Activated naive CD8-positive, alpha-beta T cell treated with anti-CD3 and anti-CD28 coated beads, Interleukin-2, amount 10 ng/mL, durations not matched to agents 7 days and 5 days (primary cell): ENCODE measurements at regions not wholly inside any gene's neighbourhood (a gene's known extent, or its start where the extent isn't known, plus 50 kb on each side); places are given as distances from the start of the nearest gene placed in this dataset.
"Not testable (repeated sequence)": the region's sequence is repeated elsewhere in the genome, so short reads cannot be mapped to it uniquely, and the experiment has no call there.

Source experiments
- ATAC-seq: fragments of 150-1000 bp; cut with Tn5 transposase; one replicate; pipeline ENCODE4 v1.10.0; 2021; ENCODE audit warnings: low read depth, moderate library complexity
- POLR2A ChIA-PET: fragments of 350-600 bp; sonication (Branson Sonifier 250); formaldehyde crosslinking; loops from one replicate; lab custom pipeline; 2021; ENCODE audit warnings: antibody characterized with exemption; lab: Charles Lee
- DNase-seq: peaks from one replicate; pipeline ENCODE4 v3.0.0; 2021
- H3K27ac Mint-ChIP-seq: one replicate; pipeline ENCODE4 v1.8.0; 2022; ENCODE audit warnings: mild to moderate bottlenecking, mixed read lengths
- H3K27me3 Mint-ChIP-seq: one replicate; pipeline ENCODE4 v1.8.0; 2022; ENCODE audit warnings: mild to moderate bottlenecking, moderate library complexity, mixed read lengths
- H3K36me3 Mint-ChIP-seq: one replicate; pipeline ENCODE4 v1.8.0; 2021; ENCODE audit warnings: mild to moderate bottlenecking, mixed read lengths
- H3K4me1 Mint-ChIP-seq: one replicate; pipeline ENCODE4 v1.8.0; 2021; ENCODE audit warnings: mixed read lengths
- H3K4me3 Mint-ChIP-seq: one replicate; pipeline ENCODE4 v1.8.0; 2022; ENCODE audit warnings: mild to moderate bottlenecking, moderate library complexity, mixed read lengths
- H3K9me3 Mint-ChIP-seq: one replicate; pipeline ENCODE4 v1.8.0; 2021; ENCODE audit warnings: mixed read lengths

DNA sequence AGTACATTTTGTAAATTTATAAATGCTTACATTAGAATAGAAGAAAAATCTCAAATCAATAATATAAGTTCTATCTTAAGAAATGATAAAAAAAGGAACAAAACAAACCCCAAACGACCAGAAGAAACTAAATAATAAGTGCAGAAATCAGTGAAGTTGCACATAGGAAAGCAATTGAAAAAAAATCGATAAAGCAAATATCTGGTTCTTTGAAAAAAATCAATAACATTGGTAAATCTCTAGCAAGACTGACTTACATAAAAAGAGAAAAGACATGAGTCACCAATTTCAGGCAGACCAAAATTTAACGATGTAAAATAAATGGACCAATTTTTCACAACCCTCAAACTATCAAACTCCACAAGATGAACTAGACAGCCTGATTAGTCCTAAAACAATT lies 249.9 kb upstream of the HDAC4 start:
- H3K4me3 Mint-ChIP-seq = no peak overlapping the region
- H3K27ac Mint-ChIP-seq = no peak overlapping the region
- POLR2A ChIA-PET = no interaction called here
- DNase-seq = no peak
- H3K36me3 Mint-ChIP-seq = no peaks in the 10 kb centered on the region
- H3K4me1 Mint-ChIP-seq = no peaks in the 10 kb centered on the region
- no peak for ATAC-seq
- H3K27me3 Mint-ChIP-seq = peaks cover 12% of the 10 kb centered on the region
- no peaks in the 10 kb centered on the region for H3K9me3 Mint-ChIP-seq

DNA sequence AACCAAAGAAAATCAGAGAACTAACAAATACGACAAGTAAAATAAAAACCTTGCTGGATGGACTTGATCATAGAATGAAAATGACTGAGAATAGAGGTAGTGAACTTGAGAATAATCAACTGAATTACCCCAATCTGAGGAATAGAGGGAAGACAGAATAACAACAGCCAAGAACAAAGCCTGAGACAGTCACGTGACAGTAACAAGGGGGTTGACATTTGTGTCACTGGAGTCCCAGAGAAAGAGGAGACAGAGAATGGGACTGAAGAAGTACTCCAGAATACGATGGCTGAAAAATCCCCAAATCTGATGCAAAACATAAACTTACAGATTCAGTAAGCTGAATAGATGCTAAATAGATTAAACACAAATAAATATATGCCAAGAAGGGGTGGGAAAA lies 248.5 kb upstream of the HDAC4 start:
- no peak overlapping the region for H3K4me3 Mint-ChIP-seq
- DNase-seq (no peak), ATAC-seq (no peak)
- H3K9me3 Mint-ChIP-seq = no peaks in the 10 kb centered on the region
- H3K27ac Mint-ChIP-seq = no peak overlapping the region
- peaks cover 12% of the 10 kb centered on the region for H3K27me3 Mint-ChIP-seq
- H3K4me1 Mint-ChIP-seq = no peaks in the 10 kb centered on the region
- H3K36me3 Mint-ChIP-seq = no peaks in the 10 kb centered on the region
- POLR2A ChIA-PET = no interaction called here

DNA sequence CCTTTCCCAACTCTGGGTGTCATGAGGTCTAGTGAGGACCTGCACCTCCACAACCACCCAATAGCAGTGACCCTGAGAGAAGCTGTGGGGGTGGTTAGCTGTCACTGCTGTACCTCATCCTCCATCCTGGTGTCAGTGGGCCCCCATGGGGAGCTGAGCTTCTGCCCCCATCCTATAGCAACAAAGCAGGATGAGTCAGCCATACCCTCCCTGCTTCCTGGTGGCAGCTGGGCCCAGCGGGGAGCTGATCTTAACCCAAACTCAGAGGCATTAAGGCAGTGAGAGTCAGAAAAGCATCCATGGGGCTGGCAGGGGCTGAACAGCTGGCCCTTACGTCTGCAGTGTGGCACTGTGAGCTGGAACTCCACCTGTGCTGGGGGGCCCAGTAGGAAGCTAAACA lies 247.8 kb upstream of the HDAC4 start:
- Mint-ChIP-seq H3K4me1 (no peaks in the 10 kb centered on the region), H3K4me3 (no peak overlapping the region), H3K27ac (no peak overlapping the region), H3K36me3 (no peaks in the 10 kb centered on the region), H3K27me3 (peaks cover 12% of the 10 kb centered on the region), H3K9me3 (no peaks in the 10 kb centered on the region)
- DNase-seq = no peak
- ATAC-seq = no peak
- POLR2A ChIA-PET = no interaction called here

DNA sequence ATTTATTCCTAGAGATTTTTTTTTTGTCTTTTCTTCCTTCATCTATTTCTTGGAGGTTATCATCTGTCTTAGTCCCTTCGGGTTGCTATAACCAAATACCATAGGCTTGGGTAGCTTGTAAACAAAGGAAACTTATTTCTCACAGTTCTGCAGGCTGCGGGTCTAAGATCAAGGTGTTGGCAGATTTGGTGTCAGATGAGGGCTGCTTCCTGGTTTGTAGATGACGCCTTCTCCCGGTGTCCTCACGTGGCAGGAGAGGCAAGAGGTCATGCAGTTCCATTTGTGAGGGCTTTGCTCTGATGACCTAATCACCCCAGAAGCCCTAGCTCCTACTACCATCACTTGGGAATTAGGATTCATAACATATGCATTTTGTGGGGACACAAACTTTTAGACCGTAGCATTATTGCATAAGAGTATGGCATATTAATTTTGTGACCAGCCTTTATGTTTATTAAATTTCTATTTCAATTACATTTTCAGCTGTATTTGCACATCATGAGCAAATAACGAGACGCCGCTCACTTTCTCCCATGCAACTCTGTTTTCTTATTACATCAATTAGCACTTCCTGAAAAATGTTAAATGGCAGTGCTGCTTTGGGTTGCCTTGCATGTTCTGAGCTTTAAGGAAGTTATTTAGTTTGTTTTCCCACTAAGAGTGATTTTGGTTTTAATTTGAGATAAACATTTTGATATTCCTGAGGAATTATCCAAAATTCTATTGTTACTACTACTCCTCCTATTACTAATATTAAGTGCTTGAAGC lies 246.4 kb upstream of the HDAC4 start:
- Mint-ChIP-seq H3K36me3 (no peaks in the 10 kb centered on the region), H3K27ac (no peak overlapping the region), H3K4me3 (no peak overlapping the region), H3K9me3 (no peaks in the 10 kb centered on the region), H3K27me3 (peaks cover 12% of the 10 kb centered on the region), H3K4me1 (no peaks in the 10 kb centered on the region)
- ATAC-seq (no peak), DNase-seq (no peak)
- POLR2A ChIA-PET = no interaction called here

DNA sequence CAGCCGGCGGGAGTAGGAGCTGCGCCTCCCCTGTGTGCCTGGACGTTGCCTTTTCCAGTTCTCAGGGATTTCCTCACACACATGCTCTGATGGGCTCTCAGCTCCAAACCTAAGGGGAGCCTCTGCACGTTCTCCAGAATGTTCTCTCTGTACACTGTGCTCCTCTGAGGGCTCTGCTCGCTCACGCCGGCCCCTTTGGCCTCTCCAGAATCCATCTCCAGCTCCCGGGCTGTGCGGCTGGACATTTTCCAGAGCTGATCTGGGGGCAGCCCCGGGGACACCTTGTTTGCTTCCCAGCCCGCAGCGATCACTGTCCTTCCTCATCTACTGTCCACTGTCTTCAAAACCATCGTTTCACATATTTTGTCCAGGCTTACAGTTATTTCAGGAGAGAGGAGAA lies 245.4 kb upstream of the HDAC4 start:
- H3K36me3 Mint-ChIP-seq = no peaks in the 10 kb centered on the region
- DNase-seq = no peak
- H3K9me3 Mint-ChIP-seq = no peaks in the 10 kb centered on the region
- no peak for ATAC-seq
- H3K27me3 Mint-ChIP-seq = peaks cover 9% of the 10 kb centered on the region
- no peak overlapping the region for H3K4me3 Mint-ChIP-seq
- H3K27ac Mint-ChIP-seq = no peak overlapping the region
- POLR2A ChIA-PET = no interaction called here
- H3K4me1 Mint-ChIP-seq = no peaks in the 10 kb centered on the region

DNA sequence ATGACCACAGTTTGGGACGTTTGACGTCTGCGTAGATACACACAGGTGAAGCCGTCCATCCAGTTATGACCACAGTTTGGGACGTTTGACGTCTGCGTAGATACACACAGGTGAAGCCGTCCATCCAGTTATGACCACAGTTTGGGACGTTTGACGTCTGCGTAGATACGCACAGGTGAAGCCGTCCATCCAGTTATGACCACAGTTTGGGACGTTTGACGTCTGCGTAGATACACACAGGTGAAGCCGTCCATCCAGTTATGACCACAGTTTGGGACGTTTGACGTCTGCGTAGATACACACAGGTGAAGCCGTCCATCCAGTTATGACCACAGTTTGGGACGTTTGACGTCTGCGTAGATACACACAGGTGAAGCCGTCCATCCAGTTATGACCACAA lies 243.8 kb upstream of the HDAC4 start:
- H3K27ac Mint-ChIP-seq, H3K4me1 Mint-ChIP-seq, H3K9me3 Mint-ChIP-seq, H3K27me3 Mint-ChIP-seq, ATAC-seq, POLR2A ChIA-PET, H3K36me3 Mint-ChIP-seq, DNase-seq, H3K4me3 Mint-ChIP-seq: not testable (repeated sequence)

DNA sequence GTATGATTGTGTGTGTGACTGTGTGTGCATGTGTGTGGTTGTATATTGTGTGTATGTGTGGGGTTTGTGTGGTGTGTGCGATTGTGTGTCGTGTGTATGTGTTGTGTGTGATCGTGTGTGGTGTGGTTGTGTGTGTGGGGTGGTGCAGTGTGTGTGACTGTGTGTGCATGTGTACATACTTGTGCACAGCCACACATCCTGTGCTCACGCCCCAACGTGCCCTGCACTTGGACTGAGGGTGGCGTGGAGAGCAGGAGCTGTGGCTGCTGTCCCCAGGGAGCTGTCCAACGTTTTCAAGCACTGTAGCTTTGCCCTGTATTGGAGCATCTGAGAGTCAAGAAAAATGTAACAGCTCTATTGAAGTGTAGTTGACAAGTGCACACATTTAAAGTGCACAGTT lies 243.2 kb upstream of the HDAC4 start:
- Mint-ChIP-seq H3K36me3 (no peaks in the 10 kb centered on the region), H3K27ac (no peak overlapping the region), H3K9me3 (no peaks in the 10 kb centered on the region), H3K27me3 (no peaks in the 10 kb centered on the region), H3K4me1 (no peaks in the 10 kb centered on the region), H3K4me3 (no peak overlapping the region)
- no peak for DNase-seq
- POLR2A ChIA-PET = no interaction called here
- ATAC-seq = peak; percentile 67

DNA sequence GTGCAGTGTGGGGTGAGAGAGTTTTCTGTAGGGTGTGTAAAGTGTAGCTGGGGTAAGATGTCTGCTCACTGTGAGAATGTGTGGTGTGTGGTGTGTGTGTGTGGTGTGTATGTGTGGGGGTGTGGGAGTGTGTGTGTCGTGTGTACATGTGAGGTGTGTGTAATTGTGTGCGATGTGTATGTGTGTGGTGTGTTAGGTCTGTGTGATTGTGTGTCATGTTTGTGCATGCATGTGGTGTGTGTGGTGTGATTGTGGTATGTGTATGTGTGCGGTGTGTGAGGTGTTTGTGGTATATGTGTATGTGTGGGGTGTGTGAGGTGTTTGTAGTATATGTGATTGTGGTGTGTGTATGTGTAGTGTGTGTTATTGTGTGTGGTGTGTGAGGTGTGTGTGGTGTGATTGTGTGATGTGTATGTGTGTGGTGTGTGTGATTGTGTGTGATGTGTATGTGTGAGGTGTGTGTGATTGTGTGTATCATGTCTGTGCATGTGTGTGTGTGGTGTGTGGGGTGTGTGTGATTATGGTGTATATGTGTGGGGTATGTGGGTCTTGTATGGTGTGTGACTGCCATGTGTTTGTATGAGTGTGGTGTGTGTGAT lies 241.7 kb upstream of the HDAC4 start:
- Mint-ChIP-seq H3K4me3 (no peak overlapping the region), H3K27ac (no peak overlapping the region), H3K4me1 (no peaks in the 10 kb centered on the region), H3K9me3 (no peaks in the 10 kb centered on the region), H3K36me3 (no peaks in the 10 kb centered on the region), H3K27me3 (no peaks in the 10 kb centered on the region)
- DNase-seq = no peak
- ATAC-seq = no peak
- POLR2A ChIA-PET = no interaction called here

DNA sequence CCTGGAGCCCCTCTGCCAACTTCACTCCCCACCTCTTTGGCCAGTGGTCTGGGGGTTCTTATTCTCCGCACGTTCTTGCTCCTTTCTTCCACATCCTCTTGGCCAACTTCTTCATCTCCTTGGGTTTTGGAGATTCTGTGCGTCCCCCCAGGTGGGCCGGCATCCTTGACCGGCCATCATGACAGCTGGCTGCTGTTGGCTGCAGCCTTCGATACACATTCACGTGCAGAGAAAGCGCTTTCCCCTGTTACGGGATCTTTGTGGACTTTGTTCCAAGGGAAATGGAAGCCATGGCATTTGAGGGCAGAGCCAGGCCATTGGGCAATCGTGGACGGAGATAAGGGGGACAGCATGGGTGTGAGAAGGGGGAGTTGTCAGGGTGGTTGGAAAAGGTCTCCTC lies 241.1 kb upstream of the HDAC4 start:
- POLR2A ChIA-PET, H3K27me3 Mint-ChIP-seq, H3K9me3 Mint-ChIP-seq, H3K4me1 Mint-ChIP-seq, DNase-seq, H3K4me3 Mint-ChIP-seq, H3K36me3 Mint-ChIP-seq, ATAC-seq, H3K27ac Mint-ChIP-seq: not testable (repeated sequence)

DNA sequence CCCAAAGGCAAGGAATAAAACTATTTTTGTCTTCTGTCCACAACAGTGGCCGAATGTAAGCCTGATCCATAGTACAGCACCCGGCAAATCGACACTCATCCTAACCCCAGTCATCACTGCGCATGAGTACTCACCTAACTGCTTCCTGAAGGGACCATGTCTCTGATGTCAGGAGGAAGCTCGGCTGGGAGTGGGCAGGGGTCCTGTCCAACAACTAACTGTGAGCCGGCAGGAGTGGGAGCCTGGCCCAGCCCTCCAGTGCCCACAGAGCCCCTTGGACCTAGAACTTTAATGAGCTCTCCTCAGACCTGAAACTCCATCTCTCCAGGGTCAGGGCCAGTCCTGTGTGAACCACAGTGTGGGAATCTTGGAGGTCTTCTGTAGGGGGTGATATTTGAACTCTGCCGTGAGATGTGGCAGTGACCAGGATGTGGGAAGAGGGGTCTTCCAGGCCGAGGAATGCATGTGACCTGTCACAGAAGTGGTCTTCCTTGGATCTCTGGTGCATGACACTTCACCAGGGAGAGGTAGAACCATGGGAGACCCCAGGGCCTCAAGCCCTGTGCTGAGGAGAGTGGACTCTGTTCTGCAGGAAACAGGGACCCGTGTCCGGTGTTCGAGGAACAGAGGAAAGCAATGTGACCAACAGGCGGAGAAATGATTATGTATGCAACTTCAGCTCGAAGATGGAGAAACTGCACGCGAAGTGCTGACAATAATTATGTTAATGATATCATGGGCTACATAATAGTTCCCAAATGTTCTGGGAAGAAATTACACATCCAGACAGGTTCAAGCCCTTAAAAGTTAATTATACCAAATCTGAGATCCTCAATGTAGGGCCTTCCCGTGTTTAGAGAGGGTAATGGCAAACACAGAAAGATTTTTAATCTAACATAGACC lies 240.1 kb upstream of the HDAC4 start:
- POLR2A ChIA-PET = no interaction called here
- no peaks in the 10 kb centered on the region for H3K9me3 Mint-ChIP-seq
- H3K27me3 Mint-ChIP-seq = no peaks in the 10 kb centered on the region
- no peak for ATAC-seq
- H3K36me3 Mint-ChIP-seq = no peaks in the 10 kb centered on the region
- H3K4me3 Mint-ChIP-seq = no peak overlapping the region
- H3K4me1 Mint-ChIP-seq = no peaks in the 10 kb centered on the region
- H3K27ac Mint-ChIP-seq = no peak overlapping the region
- DNase-seq = no peak

DNA sequence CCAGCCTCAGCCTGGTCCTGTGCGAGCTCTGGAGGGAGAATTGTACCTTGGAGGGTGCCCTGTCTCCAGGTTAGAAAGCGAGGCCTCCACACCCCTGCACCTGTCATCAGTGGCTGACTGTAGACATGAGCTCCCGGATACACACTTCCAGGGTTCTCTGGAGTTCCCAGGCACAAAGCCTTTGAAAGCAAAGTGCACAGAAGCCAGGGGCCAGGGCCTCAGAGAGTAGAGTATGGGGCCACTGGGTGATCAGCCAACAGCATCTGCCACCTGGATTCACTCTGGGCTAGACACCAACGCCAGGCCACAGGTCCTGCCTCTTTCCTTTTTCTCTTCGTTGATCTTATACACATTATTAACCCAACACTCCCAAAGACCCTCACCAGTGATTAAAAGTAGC lies 239.4 kb upstream of the HDAC4 start:
- Mint-ChIP-seq H3K27me3 (no peaks in the 10 kb centered on the region), H3K36me3 (no peaks in the 10 kb centered on the region), H3K4me1 (no peaks in the 10 kb centered on the region), H3K27ac (no peak overlapping the region), H3K4me3 (no peak overlapping the region), H3K9me3 (no peaks in the 10 kb centered on the region)
- ATAC-seq = no peak
- POLR2A ChIA-PET = no interaction called here
- no peak for DNase-seq

DNA sequence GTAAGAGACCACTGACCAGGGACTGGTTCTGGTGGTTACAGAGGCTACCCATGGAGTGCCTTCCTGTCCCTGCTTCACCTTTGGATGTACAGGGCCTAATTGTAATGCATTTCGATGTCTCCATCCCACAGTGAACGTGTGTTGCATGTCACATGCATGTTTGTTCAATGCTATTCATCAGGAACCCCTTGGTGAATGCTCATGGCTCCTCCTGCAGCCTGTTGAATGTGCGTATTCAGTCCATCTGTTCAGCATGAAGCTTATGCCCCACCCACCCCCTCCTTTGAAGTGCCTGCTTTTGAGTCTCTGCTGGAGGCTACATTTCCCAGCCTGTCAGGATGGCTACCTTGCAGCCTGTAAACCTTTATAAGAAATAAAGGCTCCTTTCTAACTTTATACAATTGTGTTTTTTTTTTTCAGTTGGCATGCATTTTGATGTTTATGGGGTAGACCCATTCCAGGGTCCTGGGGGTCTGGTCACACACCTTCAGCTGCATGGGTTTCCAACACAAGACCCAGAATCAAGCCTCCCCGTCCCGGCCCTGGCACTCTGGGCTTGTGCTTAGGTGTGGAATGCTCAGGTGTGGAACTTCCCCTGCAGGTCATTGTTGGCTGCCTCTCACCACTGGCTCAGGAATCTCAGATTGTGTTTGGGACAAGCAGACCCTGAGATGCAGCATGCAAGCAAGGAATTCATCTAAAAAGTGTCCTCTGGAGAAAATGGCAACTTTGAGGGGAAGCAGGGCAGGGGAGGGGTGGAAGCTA lies 238.8 kb upstream of the HDAC4 start:
- Mint-ChIP-seq H3K27ac (no peak overlapping the region), H3K4me3 (no peak overlapping the region), H3K4me1 (no peaks in the 10 kb centered on the region), H3K27me3 (no peaks in the 10 kb centered on the region), H3K36me3 (no peaks in the 10 kb centered on the region), H3K9me3 (peaks cover 1% of the 10 kb centered on the region)
- POLR2A ChIA-PET = no interaction called here
- ATAC-seq (no peak), DNase-seq (no peak)

DNA sequence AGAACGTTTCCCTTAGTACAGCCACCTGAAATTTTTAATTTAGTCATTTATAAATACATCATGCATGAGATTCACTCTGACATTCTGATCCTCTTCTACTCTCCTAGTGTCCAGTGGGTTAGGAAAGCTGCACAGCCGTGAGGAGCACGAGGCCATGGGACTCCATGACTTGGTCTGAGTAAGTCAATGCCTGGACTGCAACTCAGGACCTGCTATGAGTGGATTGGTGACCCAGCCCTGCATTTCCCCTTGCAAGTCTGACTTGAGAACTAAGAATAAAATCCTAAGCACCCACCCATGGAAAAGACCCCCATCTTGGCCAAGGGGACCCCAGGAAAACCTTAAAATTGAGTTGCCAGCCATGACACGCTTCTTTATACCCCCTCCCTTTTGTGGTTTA lies 237.6 kb upstream of the HDAC4 start:
- H3K4me3 Mint-ChIP-seq = no peak overlapping the region
- H3K9me3 Mint-ChIP-seq = peaks cover 2% of the 10 kb centered on the region
- ATAC-seq = no peak
- H3K4me1 Mint-ChIP-seq = no peaks in the 10 kb centered on the region
- POLR2A ChIA-PET = no interaction called here
- DNase-seq = no peak
- no peaks in the 10 kb centered on the region for H3K36me3 Mint-ChIP-seq
- H3K27ac Mint-ChIP-seq = no peak overlapping the region
- no peaks in the 10 kb centered on the region for H3K27me3 Mint-ChIP-seq
